Prostate gland (tissue), 2 donors: ENCODE measurements at regions not wholly inside any gene's neighbourhood (a gene's known extent, or its start where the extent isn't known, plus 50 kb on each side); places are given as distances from the start of the nearest gene placed in this dataset.

Experiments
- DNase-seq: peaks from one replicate; pipeline ENCODE4 v3.0.0-alpha.2; 2019; ENCODE audit warnings: low spot score
- H3K27ac ChIP-seq, 2 donors: fragments of 200-600 bp; sonication (generic); 2 replicates each; pipeline ENCODE4 v1.5.1; 2017 to 2019
- H3K27me3 ChIP-seq: fragments of 200-600 bp; sonication (generic); replicated peaks from 2 replicates; pipeline ENCODE4 v1.5.1; 2019; ENCODE audit not compliant: insufficient read depth
- H3K36me3 ChIP-seq, 2 donors: fragments of 200-600 bp; sonication (generic); 1 replicate in 1 of 2; 2 replicates in 1 of 2; pipeline versions ENCODE4 v1.5.1 to v1.8.1; 2017 to 2019
- H3K4me1 ChIP-seq: fragments of 200-600 bp; sonication (generic); replicated peaks from 2 replicates; pipeline ENCODE4 v1.5.1; 2019
- H3K4me3 ChIP-seq, 2 donors: fragments of 200-600 bp; sonication (generic); 2 replicates each; pipeline ENCODE4 v1.5.1; 2017 to 2019
- H3K9me3 ChIP-seq: fragments of 200-600 bp; sonication (generic); 2 replicates; pipeline ENCODE4 v1.5.1; 2017
- CTCF ChIP-seq, 4 experiments: fragments of 200-600 bp in 2 of 4; fragments of 450-650 bp in 2 of 4; sonication (generic) in 2 of 4; IDR thresholded peaks; 1 replicate in 3 of 4; 2 replicates in 1 of 4; pipeline ENCODE4 v1.5.1; 2016 to 2019; ENCODE audit warnings: antibody characterized with exemption in 4 of 4, mild to moderate bottlenecking in 2 of 4, moderate library complexity in 2 of 4
- POLR2A ChIP-seq: fragments of 450-650 bp; IDR thresholded peaks from one replicate; pipeline ENCODE4 v1.6.1; 2016; ENCODE audit warnings: antibody characterized with exemption, mild to moderate bottlenecking
- POLR2AphosphoS5 ChIP-seq: sonication (generic); formaldehyde crosslinking; IDR thresholded peaks from one replicate; pipeline ENCODE4 v1.6.1; 2017; ENCODE audit warnings: antibody characterized with exemption
- WGBS: methylation state at CpG from one replicate; pipeline ENCODE4 v1.1.5; 2018; 5-methylcytosine and 5-hydroxymethylcytosine counted together
- intact Hi-C: fragments of 100-400 bp; cut with DNase I; formaldehyde crosslinking; loops from one replicate; pipeline ENCODE4 v1.14.2; 2022

DNA sequence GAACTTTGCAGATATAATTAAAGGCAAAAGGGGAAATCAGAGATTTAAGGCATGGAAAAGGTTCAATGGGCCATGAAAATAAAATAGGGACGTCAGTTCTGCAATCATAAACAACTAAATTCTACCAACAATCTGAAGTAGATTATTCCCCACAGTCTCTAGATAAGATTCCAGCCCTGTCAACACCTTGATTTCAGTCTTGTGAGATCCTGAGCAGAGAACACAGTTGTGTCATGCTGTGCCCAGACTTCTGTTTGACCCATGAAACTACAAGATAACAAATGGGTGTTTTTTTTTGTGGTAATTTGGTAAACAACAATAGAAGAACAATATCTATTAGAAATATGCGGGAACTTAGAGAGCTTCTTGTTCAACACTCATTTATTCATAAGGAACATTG, 66.2 kb upstream of the RIT2 start:
- Histone ChIP-seq H3K27ac (no peak overlapping the region), H3K4me1 (no peaks in the 10 kb centered on the region), H3K4me3 (no peak overlapping the region), H3K9me3 (no peaks in the 10 kb centered on the region), H3K36me3 (no peaks in the 10 kb centered on the region), H3K27me3 (no peaks in the 10 kb centered on the region)
- no peak for DNase-seq
- 27% methylated on average over 2 of the region's 2 CpGs for WGBS
- TF ChIP-seq CTCF (IDR thresholded peaks at IDR 0.05) (no peak), POLR2AphosphoS5 (no peak), POLR2A (no peak)
- intact Hi-C loops = no loop called here

- DNase-seq = no peak
- H3K4me3 ChIP-seq = no peak overlapping the region
- intact Hi-C loops = no loop called here
- no peak for TF ChIP-seq POLR2AphosphoS5
- no peaks in the 10 kb centered on the region for H3K36me3 ChIP-seq
- WGBS = 72% methylated on average over 2 of the region's 2 CpGs
- H3K4me1 ChIP-seq = no peaks in the 10 kb centered on the region
- H3K27me3 ChIP-seq = no peaks in the 10 kb centered on the region
- H3K9me3 ChIP-seq = no peaks in the 10 kb centered on the region
- H3K27ac ChIP-seq = no peak overlapping the region
Observed at GRCh38 chr18:43180814-43181213, 65.3 kb upstream of the RIT2 start.

DNA sequence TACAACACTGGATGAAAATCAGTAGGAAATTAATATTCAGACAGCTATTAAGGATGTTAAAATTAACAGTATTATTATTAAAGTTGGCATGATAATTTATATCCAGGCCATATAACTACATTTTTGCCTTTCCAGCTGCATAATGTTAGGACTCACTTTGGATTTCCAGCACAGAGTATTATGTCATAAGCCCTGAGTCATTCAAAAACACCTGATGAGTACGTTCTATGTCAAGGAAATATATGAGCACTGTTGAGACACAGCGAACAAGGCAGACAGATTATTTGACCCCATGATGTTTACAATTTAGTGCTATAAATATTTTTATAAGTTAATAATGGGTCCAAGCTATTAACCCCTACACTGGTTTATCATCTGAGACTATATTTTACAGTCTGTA, 59.8 kb upstream of the RIT2 start:
- Histone ChIP-seq H3K4me1 (no peaks in the 10 kb centered on the region), H3K9me3 (no peaks in the 10 kb centered on the region), H3K27me3 (no peaks in the 10 kb centered on the region), H3K27ac (no peak overlapping the region), H3K36me3 (no peaks in the 10 kb centered on the region), H3K4me3 (no peak overlapping the region)
- 25% methylated on average over 2 of the region's 2 CpGs for WGBS
- TF ChIP-seq CTCF (IDR thresholded peaks at IDR 0.05) = no peak
- DNase-seq = no peak
- intact Hi-C loops = no loop called here

- H3K27ac ChIP-seq = no peak overlapping the region
- H3K27me3 ChIP-seq = no peaks in the 10 kb centered on the region
- intact Hi-C loops = no loop called here
- H3K36me3 ChIP-seq = no peaks in the 10 kb centered on the region
- H3K9me3 ChIP-seq = no peaks in the 10 kb centered on the region
- no peaks in the 10 kb centered on the region for H3K4me1 ChIP-seq
- no peak overlapping the region for H3K4me3 ChIP-seq
- 65% methylated on average over 4 of the region's 4 CpGs for WGBS
- no peak for TF ChIP-seq CTCF (IDR thresholded peaks at IDR 0.05)
- TF ChIP-seq POLR2A = no peak
- TF ChIP-seq POLR2AphosphoS5 = no peak
- no peak for DNase-seq
Observed at GRCh38 chr18:43170586-43170985, 55.1 kb upstream of the RIT2 start.
